ENCODE measurements at regions not wholly inside any gene's neighbourhood (a gene's known extent, or its start where the extent isn't known, plus 50 kb on each side); places are given as distances from the start of the nearest gene placed in this dataset.

DNA sequence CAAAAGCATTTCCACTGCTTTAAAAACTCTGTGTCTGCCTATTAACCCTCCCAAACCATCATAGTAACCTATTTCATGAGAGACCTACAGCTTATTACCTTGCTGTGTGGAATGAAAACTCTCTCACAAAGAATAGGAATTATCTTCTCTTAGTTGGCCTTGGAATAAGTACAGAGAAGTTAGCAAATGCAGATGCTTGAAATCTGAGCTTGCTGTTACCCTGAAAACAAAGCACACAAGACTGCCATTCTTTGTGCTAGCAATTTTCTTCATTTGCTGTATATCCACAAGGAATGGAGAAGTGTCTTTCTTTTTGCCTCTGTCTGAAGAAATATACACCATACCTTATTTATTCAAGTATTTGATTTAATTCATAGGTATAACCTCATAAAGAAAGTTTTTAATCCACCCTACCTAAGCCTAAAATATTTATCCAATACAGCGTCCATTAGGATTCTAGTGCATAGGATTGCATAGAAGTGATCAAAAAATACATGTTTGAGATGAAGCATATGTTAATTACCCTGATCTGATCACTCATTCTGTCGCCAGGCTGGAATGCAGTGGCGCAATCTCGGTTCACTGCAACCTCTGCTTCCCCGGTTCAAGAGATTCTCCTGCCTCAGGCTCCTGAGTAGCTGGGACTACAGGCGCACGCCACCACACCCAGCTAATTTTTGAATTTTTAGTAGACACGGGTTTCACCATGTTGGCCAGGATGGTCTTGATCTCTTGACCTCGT is 451.1 kb downstream of the LTN1 start:
- no peak for TF ChIP-seq EZH2 (IDR thresholded peaks at IDR 0.05; ENCODE audit: borderline replicate concordance, low read length)
- TF ChIP-seq, protein P1, sequence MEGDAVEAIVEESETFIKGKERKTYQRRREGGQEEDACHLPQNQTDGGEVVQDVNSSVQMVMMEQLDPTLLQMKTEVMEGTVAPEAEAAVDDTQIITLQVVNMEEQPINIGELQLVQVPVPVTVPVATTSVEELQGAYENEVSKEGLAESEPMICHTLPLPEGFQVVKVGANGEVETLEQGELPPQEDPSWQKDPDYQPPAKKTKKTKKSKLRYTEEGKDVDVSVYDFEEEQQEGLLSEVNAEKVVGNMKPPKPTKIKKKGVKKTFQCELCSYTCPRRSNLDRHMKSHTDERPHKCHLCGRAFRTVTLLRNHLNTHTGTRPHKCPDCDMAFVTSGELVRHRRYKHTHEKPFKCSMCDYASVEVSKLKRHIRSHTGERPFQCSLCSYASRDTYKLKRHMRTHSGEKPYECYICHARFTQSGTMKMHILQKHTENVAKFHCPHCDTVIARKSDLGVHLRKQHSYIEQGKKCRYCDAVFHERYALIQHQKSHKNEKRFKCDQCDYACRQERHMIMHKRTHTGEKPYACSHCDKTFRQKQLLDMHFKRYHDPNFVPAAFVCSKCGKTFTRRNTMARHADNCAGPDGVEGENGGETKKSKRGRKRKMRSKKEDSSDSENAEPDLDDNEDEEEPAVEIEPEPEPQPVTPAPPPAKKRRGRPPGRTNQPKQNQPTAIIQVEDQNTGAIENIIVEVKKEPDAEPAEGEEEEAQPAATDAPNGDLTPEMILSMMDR (conservative IDR thresholded peaks at IDR 0.05 in 1 of 2, IDR thresholded peaks at IDR 0.05 in 1 of 2; ENCODE audit: extremely low read depth in 1 of 2, insufficient read depth in 1 of 2, low read depth in 1 of 2, low read length in 2 of 2), result no peak
